HCT116 (cell line): ENCODE measurements at regions not wholly inside any gene's neighbourhood (a gene's known extent, or its start where the extent isn't known, plus 50 kb on each side); places are given as distances from the start of the nearest gene placed in this dataset.

Experiments
- CEBPB ChIP-seq: IDR thresholded peaks from 2 replicates; pipeline ENCODE4 v1.6.1; 2012; ENCODE audit warnings: low read depth
- POLR2A ChIP-seq: IDR thresholded peaks from 2 replicates; pipeline ENCODE4 v1.7.0; 2011; ENCODE audit warnings: borderline replicate concordance; ENCODE audit not compliant: insufficient read depth, insufficient read length; ENCODE audit errors: extremely low read depth
- POLR2AphosphoS5 ChIP-seq: IDR thresholded peaks from 2 replicates; pipeline ENCODE4 v1.6.1; 2011; ENCODE audit warnings: mild to moderate bottlenecking, low read depth, low read length, moderate library complexity
- ZFX ChIP-seq: fragments of 450-650 bp; IDR thresholded peaks from 2 replicates; pipeline ENCODE4 v1.6.1; 2017
- TF ChIP-seq, protein P1 (sequence below), 3 experiments: fragments of 200-600 bp in 1 of 3; sonication (generic) in 1 of 3; IDR thresholded peaks in 2 of 3; conservative IDR thresholded peaks in 1 of 3; 2 replicates each; pipeline ENCODE4 v1.5.1; 2012 to 2017; ENCODE audit warnings: low read depth in 2 of 3, low read length in 2 of 3, antibody characterized with exemption in 1 of 3, borderline replicate concordance in 1 of 3, control low read depth in 1 of 3, mild to moderate bottlenecking in 1 of 3, mixed read lengths in 1 of 3, mixed run types in 1 of 3, moderate library complexity in 1 of 3; ENCODE audit not compliant: insufficient read depth in 1 of 3
- TF ChIP-seq, protein P2 (sequence below): IDR thresholded peaks from 2 replicates; pipeline ENCODE4 v1.6.1; 2012; ENCODE audit warnings: low read depth

DNA sequence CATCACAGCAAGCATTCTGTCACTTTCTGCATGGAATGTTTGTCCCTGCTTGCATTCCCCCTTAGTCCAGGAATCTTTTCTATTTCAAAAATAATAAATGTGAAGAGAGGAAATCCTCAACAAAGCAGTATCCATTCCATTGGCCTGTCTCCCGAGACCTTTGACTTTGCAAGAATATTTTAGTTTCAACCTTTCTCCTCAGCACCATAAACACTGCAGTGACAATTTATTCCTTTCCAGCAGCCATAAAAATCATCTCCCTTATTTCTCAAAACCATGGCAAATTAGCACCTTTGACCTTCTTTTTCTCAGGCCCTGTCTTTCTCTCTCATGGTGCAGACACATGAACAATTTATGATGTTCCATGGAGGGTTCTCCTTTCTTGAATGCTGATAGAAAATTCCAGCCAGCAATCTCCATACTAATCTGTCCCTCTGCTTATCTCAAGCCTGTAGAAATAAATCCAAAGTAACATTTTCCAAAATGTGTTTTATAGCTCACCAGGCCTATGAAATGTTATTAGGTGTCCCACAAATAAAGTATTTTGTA lies 352.1 kb upstream of the CCL2 start:
- TF ChIP-seq POLR2A: no peak
- no peak for TF ChIP-seq POLR2AphosphoS5
- no peak for TF ChIP-seq ZFX
- no peak for TF ChIP-seq CEBPB
- TF ChIP-seq, protein P1, sequence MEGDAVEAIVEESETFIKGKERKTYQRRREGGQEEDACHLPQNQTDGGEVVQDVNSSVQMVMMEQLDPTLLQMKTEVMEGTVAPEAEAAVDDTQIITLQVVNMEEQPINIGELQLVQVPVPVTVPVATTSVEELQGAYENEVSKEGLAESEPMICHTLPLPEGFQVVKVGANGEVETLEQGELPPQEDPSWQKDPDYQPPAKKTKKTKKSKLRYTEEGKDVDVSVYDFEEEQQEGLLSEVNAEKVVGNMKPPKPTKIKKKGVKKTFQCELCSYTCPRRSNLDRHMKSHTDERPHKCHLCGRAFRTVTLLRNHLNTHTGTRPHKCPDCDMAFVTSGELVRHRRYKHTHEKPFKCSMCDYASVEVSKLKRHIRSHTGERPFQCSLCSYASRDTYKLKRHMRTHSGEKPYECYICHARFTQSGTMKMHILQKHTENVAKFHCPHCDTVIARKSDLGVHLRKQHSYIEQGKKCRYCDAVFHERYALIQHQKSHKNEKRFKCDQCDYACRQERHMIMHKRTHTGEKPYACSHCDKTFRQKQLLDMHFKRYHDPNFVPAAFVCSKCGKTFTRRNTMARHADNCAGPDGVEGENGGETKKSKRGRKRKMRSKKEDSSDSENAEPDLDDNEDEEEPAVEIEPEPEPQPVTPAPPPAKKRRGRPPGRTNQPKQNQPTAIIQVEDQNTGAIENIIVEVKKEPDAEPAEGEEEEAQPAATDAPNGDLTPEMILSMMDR (IDR thresholded peaks at IDR 0.05 in 2 of 3, conservative IDR thresholded peaks at IDR 0.05 in 1 of 3; ENCODE audit: borderline replicate concordance in 1 of 3, insufficient read depth in 1 of 3, low read depth in 2 of 3, low read length in 2 of 3): no peak
- TF ChIP-seq, protein P2, sequence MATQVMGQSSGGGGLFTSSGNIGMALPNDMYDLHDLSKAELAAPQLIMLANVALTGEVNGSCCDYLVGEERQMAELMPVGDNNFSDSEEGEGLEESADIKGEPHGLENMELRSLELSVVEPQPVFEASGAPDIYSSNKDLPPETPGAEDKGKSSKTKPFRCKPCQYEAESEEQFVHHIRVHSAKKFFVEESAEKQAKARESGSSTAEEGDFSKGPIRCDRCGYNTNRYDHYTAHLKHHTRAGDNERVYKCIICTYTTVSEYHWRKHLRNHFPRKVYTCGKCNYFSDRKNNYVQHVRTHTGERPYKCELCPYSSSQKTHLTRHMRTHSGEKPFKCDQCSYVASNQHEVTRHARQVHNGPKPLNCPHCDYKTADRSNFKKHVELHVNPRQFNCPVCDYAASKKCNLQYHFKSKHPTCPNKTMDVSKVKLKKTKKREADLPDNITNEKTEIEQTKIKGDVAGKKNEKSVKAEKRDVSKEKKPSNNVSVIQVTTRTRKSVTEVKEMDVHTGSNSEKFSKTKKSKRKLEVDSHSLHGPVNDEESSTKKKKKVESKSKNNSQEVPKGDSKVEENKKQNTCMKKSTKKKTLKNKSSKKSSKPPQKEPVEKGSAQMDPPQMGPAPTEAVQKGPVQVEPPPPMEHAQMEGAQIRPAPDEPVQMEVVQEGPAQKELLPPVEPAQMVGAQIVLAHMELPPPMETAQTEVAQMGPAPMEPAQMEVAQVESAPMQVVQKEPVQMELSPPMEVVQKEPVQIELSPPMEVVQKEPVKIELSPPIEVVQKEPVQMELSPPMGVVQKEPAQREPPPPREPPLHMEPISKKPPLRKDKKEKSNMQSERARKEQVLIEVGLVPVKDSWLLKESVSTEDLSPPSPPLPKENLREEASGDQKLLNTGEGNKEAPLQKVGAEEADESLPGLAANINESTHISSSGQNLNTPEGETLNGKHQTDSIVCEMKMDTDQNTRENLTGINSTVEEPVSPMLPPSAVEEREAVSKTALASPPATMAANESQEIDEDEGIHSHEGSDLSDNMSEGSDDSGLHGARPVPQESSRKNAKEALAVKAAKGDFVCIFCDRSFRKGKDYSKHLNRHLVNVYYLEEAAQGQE: no peak
